Trophoblast cell (in vitro differentiated cells and primary cell): ENCODE measurements at regions not wholly inside any gene's neighbourhood (a gene's known extent, or its start where the extent isn't known, plus 50 kb on each side); places are given as distances from the start of the nearest gene placed in this dataset.

Experiments
- DNase-seq, 2 donors: peaks; one replicate each; pipeline ENCODE4 v3.0.0-alpha.2; 2016
- H2AFZ ChIP-seq: 2 replicates; pipeline ENCODE4 v1.6.1; 2013; ENCODE audit warnings: low read length, moderate library complexity, mild to moderate bottlenecking; ENCODE audit not compliant: insufficient read depth, poor library complexity
- H2AK5ac ChIP-seq: 2 replicates; pipeline ENCODE4 v1.6.1; 2013; ENCODE audit warnings: mild to moderate bottlenecking, low read length
- H2BK120ac ChIP-seq: 2 replicates; pipeline ENCODE4 v1.6.1; 2013; ENCODE audit warnings: low read length, mild to moderate bottlenecking, moderate library complexity; ENCODE audit not compliant: insufficient read depth, poor library complexity
- H2BK12ac ChIP-seq: 2 replicates; pipeline ENCODE4 v1.6.1; 2013; ENCODE audit warnings: mild to moderate bottlenecking, low read length, moderate library complexity
- H2BK5ac ChIP-seq: 2 replicates; pipeline ENCODE4 v1.6.1; 2013; ENCODE audit warnings: low read length, low read depth, moderate library complexity, mild to moderate bottlenecking; ENCODE audit not compliant: poor library complexity
- H3K14ac ChIP-seq: 2 replicates; pipeline ENCODE4 v1.6.1; 2013; ENCODE audit warnings: mild to moderate bottlenecking, low read length
- H3K18ac ChIP-seq: 2 replicates; pipeline ENCODE4 v1.6.1; 2013; ENCODE audit warnings: mild to moderate bottlenecking, low read length
- H3K23ac ChIP-seq: 2 replicates; pipeline ENCODE4 v1.6.1; 2013; ENCODE audit warnings: low read length
- H3K27ac ChIP-seq: 2 replicates; pipeline ENCODE4 v1.5.1; 2013; ENCODE audit warnings: low read depth, mild to moderate bottlenecking, inconsistent platforms, low read length, moderate library complexity
- H3K27me3 ChIP-seq: 2 replicates; pipeline ENCODE4 v1.6.1; 2013; ENCODE audit warnings: inconsistent platforms, mild to moderate bottlenecking, low read length, moderate library complexity; ENCODE audit not compliant: insufficient read depth
- H3K36me3 ChIP-seq, 2 experiments: 1 replicate in 1 of 2; 2 replicates in 1 of 2; pipeline ENCODE4 v1.6.1; 2013; ENCODE audit warnings: low read length in 2 of 2, mild to moderate bottlenecking in 2 of 2, moderate library complexity in 1 of 2; ENCODE audit not compliant: insufficient read depth in 2 of 2, control insufficient read depth in 1 of 2
- H3K4ac ChIP-seq: 2 replicates; pipeline ENCODE4 v1.6.1; 2013; ENCODE audit warnings: low read depth, mild to moderate bottlenecking, low read length, moderate library complexity
- H3K4me1 ChIP-seq, 2 experiments: 1 replicate in 1 of 2; 2 replicates in 1 of 2; pipeline ENCODE4 v1.6.1; 2013; ENCODE audit warnings: low read length in 2 of 2, mild to moderate bottlenecking in 2 of 2, moderate library complexity in 1 of 2; ENCODE audit not compliant: insufficient read depth in 2 of 2, control insufficient read depth in 1 of 2
- H3K4me2 ChIP-seq: 2 replicates; pipeline ENCODE4 v1.6.1; 2013; ENCODE audit warnings: inconsistent platforms, mild to moderate bottlenecking, low read length, moderate library complexity
- H3K4me3 ChIP-seq: 2 replicates; pipeline ENCODE4 v1.5.1; 2013; ENCODE audit warnings: mild to moderate bottlenecking, low read depth, low read length, inconsistent platforms
- H3K79me1 ChIP-seq: one replicate; pipeline ENCODE4 v1.6.1; 2013; ENCODE audit warnings: low read length
- H3K79me2 ChIP-seq: 2 replicates; pipeline ENCODE4 v1.6.1; 2013; ENCODE audit warnings: low read length, mild to moderate bottlenecking; ENCODE audit not compliant: control insufficient read depth, insufficient read depth, poor library complexity
- H3K9ac ChIP-seq: 2 replicates; pipeline ENCODE4 v1.6.1; 2013; ENCODE audit warnings: mild to moderate bottlenecking, low read length
- H3K9me3 ChIP-seq: 2 replicates; pipeline ENCODE4 v1.6.1; 2013; ENCODE audit warnings: low read depth, mild to moderate bottlenecking, control low read depth, inconsistent platforms, low read length; ENCODE audit not compliant: insufficient read depth
- H4K12ac ChIP-seq: 2 replicates; pipeline ENCODE4 v1.6.1; 2013; ENCODE audit warnings: low read depth, mild to moderate bottlenecking, low read length, moderate library complexity
- H4K8ac ChIP-seq: 2 replicates; pipeline ENCODE4 v1.6.1; 2013; ENCODE audit warnings: low read depth, mild to moderate bottlenecking, low read length, moderate library complexity
- H4K91ac ChIP-seq: one replicate; pipeline ENCODE4 v1.6.1; 2013; ENCODE audit warnings: low read depth, mild to moderate bottlenecking, low read length, moderate library complexity
- WGBS: extraction: QIAGEN DNeasy Blood & Tissue Kit; methylation state at CpG from one replicate; pipeline ENCODE4 v1.1.7; 2013; ENCODE audit warnings: missing lambda C conversion rate; ENCODE audit not compliant: insufficient read length, insufficient coverage; ENCODE audit errors: extremely low coverage; 5-methylcytosine and 5-hydroxymethylcytosine counted together

DNA sequence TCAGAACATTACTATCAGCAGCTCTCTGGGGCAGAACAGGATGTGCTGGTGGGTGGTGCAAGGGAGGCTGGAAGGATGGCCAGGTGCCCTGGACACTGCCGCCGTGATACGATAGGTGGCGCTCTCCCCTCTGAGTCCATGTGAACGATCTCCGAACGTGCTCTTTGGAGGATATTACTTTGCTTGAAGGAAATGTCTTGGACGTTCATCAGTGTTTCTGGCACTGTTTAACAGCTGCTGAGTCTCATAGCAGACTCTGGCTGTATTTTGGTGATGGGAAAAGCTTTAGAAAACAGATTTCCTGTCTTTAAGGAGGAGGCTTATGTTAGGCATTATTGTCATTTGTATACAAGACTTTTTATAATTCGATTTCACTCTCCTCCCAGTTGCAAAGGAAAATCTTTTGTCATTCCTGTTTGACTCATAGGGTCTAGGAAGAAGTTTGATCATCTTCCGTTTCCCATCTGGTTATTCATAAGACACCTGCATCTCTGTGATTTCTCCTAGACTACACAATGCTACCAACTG, 386.2 kb upstream of the ADGRL2 start:
- Histone ChIP-seq H4K91ac (no peak overlapping the region), H3K4me3 (no peak overlapping the region), H3K36me3 (no peaks in the 10 kb centered on the region), H4K12ac (no peak overlapping the region), H3K9ac (no peak overlapping the region), H3K14ac (no peak overlapping the region), H3K9me3 (no peaks in the 10 kb centered on the region), H4K8ac (no peak overlapping the region), H2BK12ac (no peak overlapping the region), H3K27me3 (no peaks in the 10 kb centered on the region), H3K4me2 (no peak overlapping the region), H3K4ac (no peak overlapping the region), H2AK5ac (no peak overlapping the region), H3K23ac (no peak overlapping the region), H3K18ac (no peak overlapping the region), H3K4me1 (peaks cover 2% of the 10 kb centered on the region in 2 experiments), H3K79me2 (no peaks in the 10 kb centered on the region), H3K27ac (peak overlapping the region; percentile 14), H2BK5ac (no peak overlapping the region), H2AFZ (no peak overlapping the region), H3K79me1 (peaks cover 4% of the 10 kb centered on the region), H2BK120ac (no peak overlapping the region)
- DNase-seq = peak; percentile 49 to 65
- no CpG with 5 or more reads among the region's 10 CpGs for WGBS

- Histone ChIP-seq H3K4me1 (peaks cover 2% of the 10 kb centered on the region in 2 experiments), H3K18ac (no peak overlapping the region), H2BK5ac (peak overlapping the region; percentile 73), H2BK12ac (no peak overlapping the region), H3K9ac (no peak overlapping the region), H4K91ac (peak overlapping the region; percentile 24), H3K79me2 (no peaks in the 10 kb centered on the region), H4K12ac (no peak overlapping the region), H3K23ac (no peak overlapping the region), H2BK120ac (no peak overlapping the region), H3K4me3 (no peak overlapping the region), H2AFZ (no peak overlapping the region), H3K4me2 (no peak overlapping the region), H3K4ac (no peak overlapping the region), H3K36me3 (no peaks in the 10 kb centered on the region), H2AK5ac (no peak overlapping the region), H3K79me1 (peaks cover 4% of the 10 kb centered on the region), H3K27me3 (no peaks in the 10 kb centered on the region), H3K14ac (no peak overlapping the region), H4K8ac (no peak overlapping the region), H3K27ac (no peak overlapping the region), H3K9me3 (no peaks in the 10 kb centered on the region)
- DNase-seq = no peak
- WGBS = no CpG with 5 or more reads among the region's 4 CpGs
Measured at GRCh38 chr1:81412954-81413353, 387.8 kb upstream of the ADGRL2 start.

DNA sequence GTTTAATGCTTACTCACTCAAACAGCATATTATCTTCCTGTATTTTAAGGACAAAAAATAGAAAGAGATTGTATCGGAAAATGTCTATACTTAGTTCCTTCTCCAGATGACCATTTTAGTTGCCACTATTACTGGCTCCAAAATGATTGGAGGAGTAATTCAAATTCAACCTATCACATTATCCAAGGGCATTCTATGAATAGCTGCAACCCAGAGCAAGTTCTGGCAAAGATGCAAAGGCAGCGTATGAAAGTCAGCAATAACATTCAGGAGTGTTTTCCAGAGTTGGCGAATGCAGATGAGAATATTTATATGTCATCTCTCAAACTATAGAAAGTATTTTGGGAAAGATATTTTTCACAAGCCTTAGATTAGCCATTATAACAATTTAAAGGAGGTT, 389.8 kb upstream of the ADGRL2 start:
- Histone ChIP-seq H3K23ac (no peak overlapping the region), H2BK12ac (no peak overlapping the region), H2AFZ (no peak overlapping the region), H3K4me1 (peaks cover 2% of the 10 kb centered on the region in 2 experiments), H3K14ac (no peak overlapping the region), H3K4me2 (no peak overlapping the region), H3K79me1 (peaks cover 4% of the 10 kb centered on the region), H2AK5ac (no peak overlapping the region), H4K91ac (no peak overlapping the region), H3K9me3 (no peaks in the 10 kb centered on the region), H2BK5ac (no peak overlapping the region), H4K8ac (no peak overlapping the region), H3K4ac (no peak overlapping the region), H2BK120ac (no peak overlapping the region), H3K27me3 (no peaks in the 10 kb centered on the region), H3K36me3 (no peaks in the 10 kb centered on the region), H3K18ac (no peak overlapping the region), H3K79me2 (no peaks in the 10 kb centered on the region), H3K4me3 (no peak overlapping the region), H3K9ac (no peak overlapping the region), H4K12ac (no peak overlapping the region), H3K27ac (no peak overlapping the region)
- no CpG with 5 or more reads among the region's 3 CpGs for WGBS
- DNase-seq = no peak

DNA sequence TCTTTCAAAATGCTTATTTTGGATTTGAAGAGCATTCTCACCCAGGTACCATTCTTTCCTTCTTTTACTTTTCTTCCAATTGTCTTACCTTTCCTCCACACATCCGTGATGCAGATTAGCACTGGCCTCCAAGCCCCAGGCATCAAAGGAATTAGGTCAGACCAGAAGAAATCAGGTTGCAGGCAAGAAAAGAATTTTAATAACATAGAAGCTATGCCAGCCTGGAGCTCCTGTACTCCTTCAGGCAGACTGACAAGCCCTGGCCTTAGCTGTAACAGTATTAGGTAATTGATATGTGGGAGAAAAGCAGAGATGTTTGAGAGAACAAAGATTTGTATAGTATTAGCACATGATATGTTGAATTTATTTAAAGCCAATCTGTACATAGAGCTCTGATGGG, 390.4 kb upstream of the ADGRL2 start:
- H4K91ac ChIP-seq = no peak overlapping the region
- H3K9ac ChIP-seq = no peak overlapping the region
- no peaks in the 10 kb centered on the region for H3K9me3 ChIP-seq
- H4K8ac ChIP-seq = no peak overlapping the region
- peak in 1 of 2 donors; percentile 33 for DNase-seq
- peaks cover 4% of the 10 kb centered on the region for H3K79me1 ChIP-seq
- no peak overlapping the region for H3K14ac ChIP-seq
- WGBS = no CpG with 5 or more reads among the region's 1 CpG
- no peak overlapping the region for H3K4ac ChIP-seq
- H2BK12ac ChIP-seq = no peak overlapping the region
- no peak overlapping the region for H3K23ac ChIP-seq
- H3K4me3 ChIP-seq = no peak overlapping the region
- no peak overlapping the region for H2AK5ac ChIP-seq
- no peak overlapping the region for H2BK5ac ChIP-seq
- no peak overlapping the region for H3K4me2 ChIP-seq
- H2AFZ ChIP-seq = no peak overlapping the region
- H3K79me2 ChIP-seq = no peaks in the 10 kb centered on the region
- H3K27me3 ChIP-seq = no peaks in the 10 kb centered on the region
- no peak overlapping the region for H3K18ac ChIP-seq
- no peak overlapping the region for H4K12ac ChIP-seq
- H3K27ac ChIP-seq = no peak overlapping the region
- H3K36me3 ChIP-seq = no peaks in the 10 kb centered on the region
- no peak overlapping the region for H2BK120ac ChIP-seq
- H3K4me1 ChIP-seq = peaks cover 2% of the 10 kb centered on the region in 2 experiments
